HG02943 (cell line): ENCODE measurements at regions not wholly inside any gene's neighbourhood (a gene's known extent, or its start where the extent isn't known, plus 50 kb on each side); places are given as distances from the start of the nearest gene placed in this dataset.
A peak's percentile ranks its signal among the peaks of the same experiment; 100 is the strongest.
"Not testable (repeated sequence)": the region's sequence is repeated elsewhere in the genome, so short reads cannot be mapped to it uniquely, and the experiment has no call there.

Experiments used
- ATAC-seq: cut with Tn5 transposase; IDR thresholded peaks from one replicate; pipeline ENCODE4 v1.9.1; 2021; ENCODE audit warnings: mild to moderate bottlenecking, low read depth, moderate library complexity; ENCODE audit not compliant: unreplicated experiment

GRCh38 chr4:78691334-78691754 is 84.8 kb upstream of the BMP2K start:
- ATAC-seq: no peak

DNA sequence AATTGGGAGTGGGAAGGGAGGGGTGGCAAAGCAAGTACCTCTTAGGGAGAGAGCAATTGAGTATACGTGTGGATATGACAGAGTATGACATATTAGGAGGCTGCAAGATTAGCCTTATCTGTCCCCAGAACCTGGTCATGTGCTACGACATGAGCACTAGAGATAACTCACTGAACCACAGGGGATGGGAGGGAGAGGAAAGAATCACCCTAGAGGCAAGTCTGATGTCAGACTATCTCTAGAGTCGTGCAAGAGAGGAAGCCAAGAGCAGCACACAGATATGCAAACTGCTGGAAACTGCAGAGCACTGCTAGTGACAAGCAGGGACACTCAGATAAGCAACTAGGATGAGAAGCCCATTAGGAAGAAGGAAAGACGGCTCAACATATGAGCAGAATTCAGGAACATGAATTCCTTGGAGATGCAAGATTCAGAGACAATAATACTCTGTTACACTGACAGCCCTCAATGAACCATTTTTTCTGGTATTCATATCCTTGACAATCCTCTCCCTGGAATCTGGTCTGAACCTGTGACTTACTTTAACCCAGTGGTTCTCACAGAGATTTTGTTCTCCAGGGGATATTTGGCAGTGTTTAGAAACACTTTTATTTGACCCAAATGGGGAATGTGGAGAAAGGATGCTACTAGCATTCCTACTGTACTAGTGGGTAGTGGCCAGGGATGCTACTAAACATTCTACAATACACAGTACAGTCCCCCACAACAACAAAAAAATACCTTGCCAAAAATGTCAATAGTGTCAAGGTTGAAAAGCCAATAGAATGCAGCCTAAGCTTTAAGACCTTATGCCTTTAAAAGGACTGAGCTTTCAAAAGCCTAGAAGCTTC is 84.0 kb upstream of the BMP2K start:
- no peak for ATAC-seq

DNA sequence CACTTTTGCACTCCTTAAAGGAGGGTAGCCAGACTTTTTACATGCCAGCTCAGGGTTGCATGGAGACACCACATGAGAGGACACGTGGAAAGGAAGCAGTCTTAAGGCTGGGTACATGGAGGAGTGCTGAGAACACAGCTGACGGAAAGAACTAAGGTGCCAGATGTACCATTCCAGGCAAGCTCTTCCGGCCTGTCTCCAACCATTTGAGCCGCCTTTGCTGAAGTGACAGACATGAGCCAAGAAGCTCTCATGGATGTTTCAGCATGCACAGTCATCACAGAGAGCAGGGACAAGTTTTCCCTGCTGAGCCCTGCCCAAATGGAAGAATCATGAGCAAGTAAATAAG is 83.4 kb upstream of the BMP2K start:
- ATAC-seq: no peak

DNA sequence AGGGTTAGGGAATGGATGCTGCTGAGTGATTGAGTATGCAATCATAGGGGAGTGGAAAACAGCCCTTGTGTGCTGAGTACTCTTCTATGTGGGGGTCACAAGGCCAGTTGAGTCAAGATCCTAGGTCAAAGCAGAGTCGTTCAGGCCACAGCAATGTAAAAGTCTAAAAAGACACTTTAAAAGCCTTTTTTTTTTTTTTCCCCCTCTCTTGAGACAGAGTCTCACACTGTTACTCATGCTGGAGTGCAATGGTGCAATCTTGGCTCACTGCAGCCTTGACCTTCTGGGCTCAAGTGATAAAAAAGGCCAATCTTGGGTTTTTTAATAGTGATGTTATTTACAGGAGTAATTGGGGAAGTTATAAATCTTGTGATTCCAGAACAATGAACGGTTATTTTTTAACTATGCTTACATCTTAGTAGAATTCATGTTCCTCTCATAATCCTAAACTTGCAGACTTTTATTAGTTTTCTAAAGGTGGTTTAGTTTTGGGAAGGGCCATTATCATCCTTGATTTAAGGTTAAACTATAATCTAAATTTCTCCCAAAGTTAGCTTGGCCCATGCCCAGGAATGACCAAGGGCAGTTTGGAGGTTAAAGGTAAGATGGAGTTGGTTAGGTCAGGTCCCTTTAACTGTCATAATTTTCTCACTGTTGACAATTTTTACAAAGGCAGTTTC is 82.2 kb upstream of the BMP2K start:
- ATAC-seq: no peak

- no peak for ATAC-seq
Observed at GRCh38 chr4:78694457-78694787, 81.7 kb upstream of the BMP2K start.

DNA sequence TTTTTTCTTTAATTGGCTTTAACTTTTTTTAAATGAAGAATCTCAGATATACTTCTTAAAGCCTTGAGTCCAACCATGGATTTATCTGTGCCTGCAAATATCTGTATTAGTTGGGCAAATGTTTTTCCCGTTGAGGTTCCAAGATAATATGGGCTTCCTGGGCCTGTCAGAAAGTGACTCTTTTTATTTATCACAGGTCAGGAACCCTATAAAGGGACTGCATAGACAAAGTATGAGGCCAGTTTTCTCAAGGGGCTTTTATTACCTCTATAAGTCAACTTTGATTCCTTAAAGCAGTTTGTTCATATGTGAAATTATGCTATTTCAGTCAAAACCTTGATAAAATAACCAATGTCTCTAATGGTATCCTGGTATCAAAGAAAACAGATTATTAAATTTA is 80.2 kb upstream of the BMP2K start:
- ATAC-seq: no peak

DNA sequence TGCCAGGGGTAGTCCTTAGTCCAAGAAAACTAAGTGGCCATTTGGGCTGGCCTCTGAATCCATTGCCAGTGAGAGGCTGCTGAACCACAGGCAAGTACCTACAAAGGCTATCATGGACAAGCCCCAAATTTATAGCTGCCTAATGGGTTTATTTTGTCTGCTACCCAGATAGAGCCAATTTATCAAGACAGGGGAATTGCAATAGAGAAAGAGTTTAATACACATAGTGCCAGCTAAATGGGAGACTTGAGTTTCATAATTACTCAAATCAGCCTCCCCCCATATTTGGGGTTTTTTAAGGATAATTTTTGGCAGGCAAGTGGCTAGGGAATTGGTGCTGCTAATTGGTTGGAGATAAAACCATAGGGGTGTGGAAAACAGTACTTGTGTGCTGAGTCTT is 73.1 kb upstream of the BMP2K start:
- ATAC-seq: no peak

- ATAC-seq: no peak
Observed at GRCh38 chr4:78704317-78704716, 71.8 kb upstream of the BMP2K start.

GRCh38 chr4:78704981-78705683 is 71.0 kb upstream of the BMP2K start:
- ATAC-seq: no peak

DNA sequence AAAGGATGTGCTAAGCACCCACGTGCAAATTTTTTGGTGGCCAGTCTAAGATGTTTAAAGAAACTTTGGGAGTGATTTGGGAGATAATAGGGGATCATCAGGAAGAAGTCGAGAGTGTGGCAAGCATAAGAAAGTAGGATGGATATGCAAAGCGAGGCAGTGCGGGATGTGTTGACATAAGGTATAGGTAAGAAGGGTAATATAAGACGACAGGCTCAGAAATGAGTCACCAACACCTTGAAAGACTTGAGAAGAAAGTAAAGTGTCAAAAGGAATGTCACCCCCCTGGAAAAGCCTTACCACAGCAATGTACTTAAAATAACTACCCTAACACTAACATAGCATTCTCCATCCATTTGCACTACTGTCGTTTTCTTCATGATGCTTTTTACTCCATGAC is 69.8 kb upstream of the BMP2K start:
- ATAC-seq: no peak

DNA sequence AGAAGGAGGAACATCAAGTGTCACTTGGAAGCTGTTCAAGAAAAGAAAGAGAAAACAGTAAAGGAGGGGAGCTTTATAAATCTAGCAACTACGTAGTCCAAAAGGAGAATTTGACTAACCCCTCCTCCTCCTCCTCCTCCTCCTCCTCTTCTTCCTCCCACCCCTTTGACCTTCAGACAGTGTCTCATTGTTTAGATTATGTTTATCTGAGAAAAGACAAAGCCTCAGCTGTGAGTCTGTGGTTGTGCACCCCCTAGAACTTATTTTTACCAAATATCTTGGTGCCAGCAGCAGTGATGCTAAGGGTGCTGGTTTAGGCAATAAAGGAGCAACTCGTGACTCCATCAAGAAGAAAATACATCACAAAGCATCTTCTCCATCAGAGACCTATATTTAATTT is 68.9 kb upstream of the BMP2K start:
- no peak for ATAC-seq

DNA sequence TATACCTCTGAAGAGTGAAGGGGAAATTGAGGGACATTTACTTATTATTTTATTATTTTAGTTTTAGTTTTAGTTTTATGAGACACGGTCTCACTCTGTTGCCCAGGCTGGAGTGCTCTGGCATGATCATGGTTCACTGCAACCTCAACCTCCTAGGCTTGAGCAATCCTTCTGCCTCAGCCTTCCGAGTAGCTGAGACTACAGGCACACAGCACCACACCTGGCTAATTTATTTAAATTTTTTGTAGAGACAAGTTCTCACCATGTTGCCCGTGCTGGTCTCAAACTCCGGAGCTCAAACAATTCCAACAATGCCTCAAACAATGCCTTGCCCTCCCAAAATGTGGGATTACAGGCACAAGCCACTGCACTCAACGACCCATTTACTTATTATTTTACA is 68.4 kb upstream of the BMP2K start:
- no peak for ATAC-seq

GRCh38 chr4:78710536-78710935 is 65.6 kb upstream of the BMP2K start:
- no peak for ATAC-seq

DNA sequence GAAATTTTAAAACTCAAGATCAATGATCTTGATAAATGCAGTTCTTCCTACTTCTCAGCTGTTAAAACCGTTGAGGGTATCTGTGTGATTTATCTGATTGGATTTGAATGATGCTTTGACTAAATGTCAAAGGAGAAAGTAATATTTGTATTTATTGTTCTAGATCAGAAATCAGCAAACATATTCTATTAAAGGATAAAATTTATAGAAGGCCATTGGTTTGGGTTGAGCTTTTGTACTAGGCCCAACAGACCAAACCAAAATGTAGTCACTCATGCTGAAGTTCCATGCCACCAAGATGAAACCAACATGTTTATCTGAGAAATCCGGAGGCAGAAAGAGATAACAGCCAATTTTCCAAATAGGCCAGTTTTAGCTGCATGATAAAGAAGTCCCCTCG is 64.5 kb upstream of the BMP2K start:
- ATAC-seq: no peak

DNA sequence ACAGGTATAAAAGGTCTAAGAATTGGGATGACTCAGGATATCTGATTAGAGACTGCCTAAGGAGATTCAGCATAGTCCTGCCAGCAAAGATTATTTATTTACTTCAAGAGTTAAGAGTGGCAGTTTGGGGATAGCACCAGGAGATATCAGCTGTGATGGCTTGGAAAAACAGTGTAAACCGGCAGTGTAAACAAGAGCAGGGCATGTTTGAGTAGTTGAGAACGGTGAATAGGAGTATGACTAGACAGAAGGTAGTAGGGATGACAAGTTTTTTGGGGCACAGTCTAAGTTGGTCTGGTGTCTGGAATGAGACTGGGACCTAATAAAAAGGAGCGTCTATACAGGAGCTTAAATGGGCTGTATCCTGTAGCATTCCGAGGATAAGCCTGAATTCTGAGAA is 61.6 kb upstream of the BMP2K start:
- not testable (repeated sequence) for ATAC-seq

GRCh38 chr4:78715372-78715771 is 60.8 kb upstream of the BMP2K start:
- not testable (repeated sequence) for ATAC-seq

DNA sequence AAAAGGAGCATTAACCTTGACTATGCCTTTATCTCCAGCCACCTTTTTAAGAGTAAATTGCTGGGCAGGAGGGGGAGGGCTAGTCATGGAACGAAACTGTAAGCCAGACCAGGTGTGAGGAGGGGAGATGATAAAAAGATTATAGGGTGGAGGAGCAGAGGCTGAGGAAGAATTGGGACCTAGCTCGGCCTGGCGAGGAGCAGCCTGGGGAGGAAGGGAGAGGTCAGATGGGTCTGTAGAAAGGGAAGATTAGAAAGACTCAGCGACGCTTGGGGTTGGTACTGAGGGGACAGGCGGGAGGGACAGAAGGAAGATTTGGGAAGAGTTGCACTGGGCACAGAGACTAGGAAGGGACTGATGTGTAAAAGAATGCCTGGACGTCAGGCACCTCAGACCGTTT is 58.4 kb upstream of the BMP2K start:
- ATAC-seq: not testable (repeated sequence)

DNA sequence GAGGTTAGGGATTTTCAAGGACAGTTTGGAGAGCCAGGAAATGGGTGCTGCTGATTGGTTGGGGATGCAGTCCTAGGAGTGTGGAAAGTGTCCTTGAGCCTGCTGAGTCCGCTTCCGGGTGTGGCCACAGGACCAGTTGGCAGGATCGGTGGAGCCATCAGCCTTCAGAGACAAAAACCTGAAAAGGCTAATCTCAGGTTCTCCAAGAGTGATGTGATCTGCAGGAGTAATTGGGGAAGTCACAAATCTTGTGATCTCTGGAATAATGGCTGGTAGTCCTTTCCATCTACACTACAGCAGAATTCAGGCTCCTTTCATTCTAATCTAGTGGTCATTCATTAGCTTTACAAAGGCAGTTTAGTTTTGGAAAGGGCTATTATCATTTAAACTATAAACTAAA is 55.9 kb upstream of the BMP2K start:
- ATAC-seq: no peak

- peak; percentile 81 for ATAC-seq
Observed at GRCh38 chr4:78720994-78721677, 55.0 kb upstream of the BMP2K start.

DNA sequence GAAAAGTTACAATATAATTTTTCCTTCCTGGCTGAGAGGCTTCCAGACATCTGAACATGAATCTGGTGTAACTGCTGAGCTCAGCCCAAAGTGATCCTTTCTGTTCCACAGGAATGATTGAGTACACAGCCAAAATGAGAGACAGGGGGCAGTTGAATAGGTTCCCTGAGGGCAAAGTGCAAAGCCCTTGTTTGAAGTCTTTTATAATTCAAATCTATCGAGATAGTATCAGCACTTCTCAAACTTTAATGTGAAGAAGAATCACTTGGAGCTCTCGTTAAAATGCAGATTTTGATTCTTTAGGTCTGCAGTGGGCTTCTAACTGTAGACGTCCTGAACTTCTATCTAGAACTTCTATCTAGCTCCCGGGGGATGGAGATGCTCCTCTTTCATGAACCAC is 54.4 kb upstream of the BMP2K start:
- no peak for ATAC-seq

GRCh38 chr4:78722320-78722719 is 53.8 kb upstream of the BMP2K start:
- ATAC-seq: no peak
